ENCODE measurements at regions not wholly inside any gene's neighbourhood (a gene's known extent, or its start where the extent isn't known, plus 50 kb on each side); places are given as distances from the start of the nearest gene placed in this dataset.
"Not testable (repeated sequence)": the region's sequence is repeated elsewhere in the genome, so short reads cannot be mapped to it uniquely, and the experiment has no call there.

DNA sequence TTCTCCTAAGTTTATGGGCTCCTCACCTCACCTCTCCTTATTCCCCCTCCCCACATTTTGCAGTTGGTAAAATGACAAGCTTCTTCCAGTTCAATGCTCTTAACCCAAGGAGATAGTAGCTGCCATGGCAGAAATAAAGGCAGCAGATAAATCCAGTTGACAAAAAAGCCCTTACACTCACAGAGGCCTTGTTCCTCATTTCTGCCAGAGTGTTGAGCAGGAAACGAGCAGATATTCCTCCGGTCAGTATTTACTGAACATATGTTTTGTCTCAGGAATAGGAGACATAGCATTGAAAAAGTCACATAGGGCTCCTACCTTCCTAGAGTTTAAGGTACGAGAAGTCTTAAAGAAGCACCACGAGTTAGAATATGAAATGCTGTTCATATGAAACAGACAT is 493.7 kb upstream of the TNP1 start:
- H3K4me2 ChIP-seq (ENCODE audit: low read length), result no peak overlapping the region
- no peaks in the 10 kb centered on the region for H3K36me3 ChIP-seq (ENCODE audit: insufficient read depth, low read length)
- Mint-ChIP-seq H3K27me3 (ENCODE audit: low read depth, unreplicated experiment) (peaks cover 8% of the 10 kb centered on the region), H3K9me3 (ENCODE audit: unreplicated experiment) (peaks cover 8% of the 10 kb centered on the region), H3K4me1 (ENCODE audit: low read depth, unreplicated experiment) (peaks cover 16% of the 10 kb centered on the region), H3K36me3 (ENCODE audit: low read depth, unreplicated experiment) (no peaks in the 10 kb centered on the region), H3K27ac (ENCODE audit: unreplicated experiment) (no peak overlapping the region), H3K4me3 (ENCODE audit: unreplicated experiment) (no peak overlapping the region)
- H3K79me2 ChIP-seq (ENCODE audit: insufficient read depth, low read length), result no peaks in the 10 kb centered on the region
- FAIRE-seq, result no peak
- H3K27me3 ChIP-seq (ENCODE audit: insufficient read depth, low read length), result no peaks in the 10 kb centered on the region
- TF ChIP-seq EZH2 (IDR thresholded peaks at IDR 0.05; ENCODE audit: insufficient read depth, low read length), result no peak
- TF ChIP-seq, protein P1, sequence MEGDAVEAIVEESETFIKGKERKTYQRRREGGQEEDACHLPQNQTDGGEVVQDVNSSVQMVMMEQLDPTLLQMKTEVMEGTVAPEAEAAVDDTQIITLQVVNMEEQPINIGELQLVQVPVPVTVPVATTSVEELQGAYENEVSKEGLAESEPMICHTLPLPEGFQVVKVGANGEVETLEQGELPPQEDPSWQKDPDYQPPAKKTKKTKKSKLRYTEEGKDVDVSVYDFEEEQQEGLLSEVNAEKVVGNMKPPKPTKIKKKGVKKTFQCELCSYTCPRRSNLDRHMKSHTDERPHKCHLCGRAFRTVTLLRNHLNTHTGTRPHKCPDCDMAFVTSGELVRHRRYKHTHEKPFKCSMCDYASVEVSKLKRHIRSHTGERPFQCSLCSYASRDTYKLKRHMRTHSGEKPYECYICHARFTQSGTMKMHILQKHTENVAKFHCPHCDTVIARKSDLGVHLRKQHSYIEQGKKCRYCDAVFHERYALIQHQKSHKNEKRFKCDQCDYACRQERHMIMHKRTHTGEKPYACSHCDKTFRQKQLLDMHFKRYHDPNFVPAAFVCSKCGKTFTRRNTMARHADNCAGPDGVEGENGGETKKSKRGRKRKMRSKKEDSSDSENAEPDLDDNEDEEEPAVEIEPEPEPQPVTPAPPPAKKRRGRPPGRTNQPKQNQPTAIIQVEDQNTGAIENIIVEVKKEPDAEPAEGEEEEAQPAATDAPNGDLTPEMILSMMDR (IDR thresholded peaks at IDR 0.05; ENCODE audit: insufficient read depth, low read depth, low read length), result no peak
- no peak for DNase-seq (ENCODE audit: low read depth)
- peaks cover 5% of the 10 kb centered on the region for H3K4me1 ChIP-seq (ENCODE audit: insufficient read depth, low read length)
- H2AFZ ChIP-seq (ENCODE audit: low read depth, low read length), result no peak overlapping the region
- no peaks in the 10 kb centered on the region for H3K9me3 ChIP-seq (ENCODE audit: insufficient read depth, low read depth, low read length)
- H3K4me3 ChIP-seq (ENCODE audit: insufficient read depth, low read depth, low read length), result no peak overlapping the region
- no peak overlapping the region for H3K27ac ChIP-seq (ENCODE audit: low read depth, low read length)
- H4K20me1 ChIP-seq (ENCODE audit: insufficient read depth, low read length), result no peaks in the 10 kb centered on the region
- H3K9ac ChIP-seq (ENCODE audit: low read length), result no peak overlapping the region

DNA sequence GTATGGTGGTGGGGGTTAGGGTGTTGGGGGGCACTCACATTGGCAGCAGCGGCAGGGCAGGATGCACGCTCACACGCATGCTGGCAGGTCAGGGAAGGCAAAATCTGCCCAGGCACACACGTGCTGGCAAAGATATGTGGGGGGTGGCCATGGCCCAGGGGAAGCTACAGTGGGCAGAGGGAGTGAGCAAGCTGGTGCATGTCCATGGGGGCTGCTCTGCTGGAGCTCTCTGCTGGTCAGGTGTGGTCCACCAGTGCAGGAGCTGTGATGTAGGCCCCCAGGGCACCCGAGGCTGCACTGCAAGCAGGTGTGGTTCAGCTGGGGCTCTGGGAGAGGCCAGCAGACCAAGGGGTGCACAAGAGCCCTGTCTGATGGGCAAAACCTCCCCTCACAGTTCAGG is 491.5 kb upstream of the TNP1 start:
- no peak for TF ChIP-seq EZH2 (IDR thresholded peaks at IDR 0.05; ENCODE audit: insufficient read depth, low read length)
- TF ChIP-seq, protein P1 (IDR thresholded peaks at IDR 0.05; ENCODE audit: insufficient read depth, low read depth, low read length), result no peak
- Histone ChIP-seq H3K36me3 (ENCODE audit: insufficient read depth, low read length) (no peaks in the 10 kb centered on the region), H3K27ac (ENCODE audit: low read depth, low read length) (no peak overlapping the region), H2AFZ (ENCODE audit: low read depth, low read length) (no peak overlapping the region), H3K4me1 (ENCODE audit: insufficient read depth, low read length) (no peaks in the 10 kb centered on the region), H3K27me3 (ENCODE audit: insufficient read depth, low read length) (no peaks in the 10 kb centered on the region), H4K20me1 (ENCODE audit: insufficient read depth, low read length) (no peaks in the 10 kb centered on the region), H3K9me3 (ENCODE audit: insufficient read depth, low read depth, low read length) (no peaks in the 10 kb centered on the region), H3K4me2 (ENCODE audit: low read length) (no peak overlapping the region), H3K79me2 (ENCODE audit: insufficient read depth, low read length) (no peaks in the 10 kb centered on the region), H3K9ac (ENCODE audit: low read length) (no peak overlapping the region), H3K4me3 (ENCODE audit: insufficient read depth, low read depth, low read length) (no peak overlapping the region)
- Mint-ChIP-seq H3K27ac (ENCODE audit: unreplicated experiment) (no peak overlapping the region), H3K4me1 (ENCODE audit: low read depth, unreplicated experiment) (peaks cover 9% of the 10 kb centered on the region), H3K4me3 (ENCODE audit: unreplicated experiment) (no peak overlapping the region), H3K27me3 (ENCODE audit: low read depth, unreplicated experiment) (peaks cover 3% of the 10 kb centered on the region), H3K36me3 (ENCODE audit: low read depth, unreplicated experiment) (no peaks in the 10 kb centered on the region), H3K9me3 (ENCODE audit: unreplicated experiment) (peaks cover 11% of the 10 kb centered on the region)
- DNase-seq (ENCODE audit: low read depth) (no peak), FAIRE-seq (no peak)

GRCh38 chr2:217349251-217349650 is 489.4 kb upstream of the TNP1 start:
- Histone ChIP-seq H3K27ac (ENCODE audit: low read depth, low read length) (no peak overlapping the region), H3K4me1 (ENCODE audit: insufficient read depth, low read length) (no peaks in the 10 kb centered on the region), H4K20me1 (ENCODE audit: insufficient read depth, low read length) (no peaks in the 10 kb centered on the region), H3K36me3 (ENCODE audit: insufficient read depth, low read length) (no peaks in the 10 kb centered on the region), H3K4me3 (ENCODE audit: insufficient read depth, low read depth, low read length) (no peak overlapping the region), H3K9ac (ENCODE audit: low read length) (no peak overlapping the region), H3K27me3 (ENCODE audit: insufficient read depth, low read length) (no peaks in the 10 kb centered on the region), H2AFZ (ENCODE audit: low read depth, low read length) (no peak overlapping the region), H3K4me2 (ENCODE audit: low read length) (no peak overlapping the region), H3K9me3 (ENCODE audit: insufficient read depth, low read depth, low read length) (no peaks in the 10 kb centered on the region), H3K79me2 (ENCODE audit: insufficient read depth, low read length) (no peaks in the 10 kb centered on the region)
- Mint-ChIP-seq H3K4me3 (ENCODE audit: unreplicated experiment) (no peak overlapping the region), H3K27ac (ENCODE audit: unreplicated experiment) (no peak overlapping the region), H3K36me3 (ENCODE audit: low read depth, unreplicated experiment) (no peaks in the 10 kb centered on the region), H3K27me3 (ENCODE audit: low read depth, unreplicated experiment) (peaks cover 3% of the 10 kb centered on the region), H3K9me3 (ENCODE audit: unreplicated experiment) (peaks cover 12% of the 10 kb centered on the region), H3K4me1 (ENCODE audit: low read depth, unreplicated experiment) (peaks cover under 1% of the 10 kb centered on the region)
- no peak for TF ChIP-seq EZH2 (IDR thresholded peaks at IDR 0.05; ENCODE audit: insufficient read depth, low read length)
- TF ChIP-seq, protein P1 (IDR thresholded peaks at IDR 0.05; ENCODE audit: insufficient read depth, low read depth, low read length), result no peak
- no peak for FAIRE-seq
- no peak for DNase-seq (ENCODE audit: low read depth)

GRCh38 chr2:217347630-217348029 is 487.8 kb upstream of the TNP1 start:
- H3K79me2 ChIP-seq (ENCODE audit: insufficient read depth, low read length); H3K36me3 Mint-ChIP-seq (ENCODE audit: low read depth, unreplicated experiment); H4K20me1 ChIP-seq (ENCODE audit: insufficient read depth, low read length); H3K4me2 ChIP-seq (ENCODE audit: low read length); H2AFZ ChIP-seq (ENCODE audit: low read depth, low read length); H3K9me3 ChIP-seq (ENCODE audit: insufficient read depth, low read depth, low read length); H3K27me3 ChIP-seq (ENCODE audit: insufficient read depth, low read length); H3K4me1 ChIP-seq (ENCODE audit: insufficient read depth, low read length); H3K36me3 ChIP-seq (ENCODE audit: insufficient read depth, low read length); H3K4me3 Mint-ChIP-seq (ENCODE audit: unreplicated experiment); DNase-seq (ENCODE audit: low read depth); H3K27ac ChIP-seq (ENCODE audit: low read depth, low read length); H3K4me1 Mint-ChIP-seq (ENCODE audit: low read depth, unreplicated experiment); H3K4me3 ChIP-seq (ENCODE audit: insufficient read depth, low read depth, low read length); H3K9ac ChIP-seq (ENCODE audit: low read length); FAIRE-seq; H3K27ac Mint-ChIP-seq (ENCODE audit: unreplicated experiment); H3K27me3 Mint-ChIP-seq (ENCODE audit: low read depth, unreplicated experiment): not testable (repeated sequence)
- H3K9me3 Mint-ChIP-seq (ENCODE audit: unreplicated experiment), result peaks cover 12% of the 10 kb centered on the region
